ENCODE measurements at regions not wholly inside any gene's neighbourhood (a gene's known extent, or its start where the extent isn't known, plus 50 kb on each side); places are given as distances from the start of the nearest gene placed in this dataset.
"Not testable (repeated sequence)": the region's sequence is repeated elsewhere in the genome, so short reads cannot be mapped to it uniquely, and the experiment has no call there.

- H3K27ac ChIP-seq (ENCODE audit: low read depth, low read length); H3K4ac ChIP-seq (ENCODE audit: low read depth, low read length); H4K12ac ChIP-seq (ENCODE audit: low read depth, low read length); H3K27me3 ChIP-seq (ENCODE audit: insufficient read depth, low read length); H3K79me2 ChIP-seq (ENCODE audit: control insufficient read depth, insufficient read depth, low read length, poor library complexity); H3K4me1 ChIP-seq (ENCODE audit: control insufficient read depth in 1 of 2, insufficient read depth in 2 of 2, low read length in 2 of 2); H2BK5ac ChIP-seq (ENCODE audit: low read depth, low read length, poor library complexity); H3K18ac ChIP-seq (ENCODE audit: low read length); H4K91ac ChIP-seq (ENCODE audit: low read depth, low read length); H2AK5ac ChIP-seq (ENCODE audit: low read length); H3K36me3 ChIP-seq (ENCODE audit: control insufficient read depth in 1 of 2, insufficient read depth in 2 of 2, low read length in 2 of 2); H3K79me1 ChIP-seq (ENCODE audit: low read length); H3K23ac ChIP-seq (ENCODE audit: low read length); H3K9me3 ChIP-seq (ENCODE audit: insufficient read depth, low read depth, low read length): not testable (repeated sequence)
- Histone ChIP-seq H3K14ac (ENCODE audit: low read length) (peak overlapping the region; percentile 28), H2AFZ (ENCODE audit: insufficient read depth, low read length, poor library complexity) (peak overlapping the region; percentile 50), H3K4me3 (ENCODE audit: low read depth, low read length) (peak overlapping the region; percentile 88), H4K8ac (ENCODE audit: low read depth, low read length) (peak overlapping the region; percentile 54), H3K4me2 (ENCODE audit: low read length) (peak overlapping the region; percentile 67), H2BK120ac (ENCODE audit: insufficient read depth, low read length, poor library complexity) (peak overlapping the region; percentile 47), H3K9ac (ENCODE audit: low read length) (peak overlapping the region; percentile 86), H2BK12ac (ENCODE audit: low read length) (peak overlapping the region; percentile 6)
- peak; percentile 76 to 80 for DNase-seq
- WGBS (ENCODE audit: extremely low coverage, insufficient coverage, insufficient read length) = no CpG with 5 or more reads among the region's 53 CpGs
These were observed 188.5 kb downstream of the ADRA2C start for GRCh38 chr4:3954540-3955320.

GRCh38 chr4:3955321-3956164, 189.4 kb downstream of the ADRA2C start:
- H3K79me2 ChIP-seq (ENCODE audit: control insufficient read depth, insufficient read depth, low read length, poor library complexity); H3K4me1 ChIP-seq (ENCODE audit: control insufficient read depth in 1 of 2, insufficient read depth in 2 of 2, low read length in 2 of 2); H2AK5ac ChIP-seq (ENCODE audit: low read length); H3K36me3 ChIP-seq (ENCODE audit: control insufficient read depth in 1 of 2, insufficient read depth in 2 of 2, low read length in 2 of 2); H2BK5ac ChIP-seq (ENCODE audit: low read depth, low read length, poor library complexity); H3K4ac ChIP-seq (ENCODE audit: low read depth, low read length); H4K12ac ChIP-seq (ENCODE audit: low read depth, low read length); H3K14ac ChIP-seq (ENCODE audit: low read length); H3K27me3 ChIP-seq (ENCODE audit: insufficient read depth, low read length); H3K9me3 ChIP-seq (ENCODE audit: insufficient read depth, low read depth, low read length); H3K18ac ChIP-seq (ENCODE audit: low read length); H2BK12ac ChIP-seq (ENCODE audit: low read length); H3K79me1 ChIP-seq (ENCODE audit: low read length); H3K23ac ChIP-seq (ENCODE audit: low read length); H4K91ac ChIP-seq (ENCODE audit: low read depth, low read length): not testable (repeated sequence)
- H2AFZ ChIP-seq (ENCODE audit: insufficient read depth, low read length, poor library complexity) = peak overlapping the region; percentile 50
- H3K9ac ChIP-seq (ENCODE audit: low read length) = peak overlapping the region; percentile 86
- H4K8ac ChIP-seq (ENCODE audit: low read depth, low read length) = peak overlapping the region; percentile 54
- H3K4me2 ChIP-seq (ENCODE audit: low read length) = peak overlapping the region; percentile 67
- WGBS (ENCODE audit: extremely low coverage, insufficient coverage, insufficient read length) = no CpG with 5 or more reads among the region's 60 CpGs
- peak overlapping the region; percentile 14 for H3K27ac ChIP-seq (ENCODE audit: low read depth, low read length)
- H3K4me3 ChIP-seq (ENCODE audit: low read depth, low read length) = peak overlapping the region; percentile 88
- DNase-seq = peak; percentile 99 to 100
- H2BK120ac ChIP-seq (ENCODE audit: insufficient read depth, low read length, poor library complexity) = peak overlapping the region; percentile 47

- not testable (repeated sequence) for H3K9ac ChIP-seq (ENCODE audit: low read length); H2AFZ ChIP-seq (ENCODE audit: insufficient read depth, low read length, poor library complexity); H3K4ac ChIP-seq (ENCODE audit: low read depth, low read length); H4K91ac ChIP-seq (ENCODE audit: low read depth, low read length); H2AK5ac ChIP-seq (ENCODE audit: low read length); H3K79me2 ChIP-seq (ENCODE audit: control insufficient read depth, insufficient read depth, low read length, poor library complexity); H2BK5ac ChIP-seq (ENCODE audit: low read depth, low read length, poor library complexity); H3K27me3 ChIP-seq (ENCODE audit: insufficient read depth, low read length); H3K27ac ChIP-seq (ENCODE audit: low read depth, low read length); H3K79me1 ChIP-seq (ENCODE audit: low read length); H3K4me1 ChIP-seq (ENCODE audit: control insufficient read depth in 1 of 2, insufficient read depth in 2 of 2, low read length in 2 of 2); DNase-seq; H2BK120ac ChIP-seq (ENCODE audit: insufficient read depth, low read length, poor library complexity); H3K23ac ChIP-seq (ENCODE audit: low read length); H2BK12ac ChIP-seq (ENCODE audit: low read length); H3K14ac ChIP-seq (ENCODE audit: low read length); H3K9me3 ChIP-seq (ENCODE audit: insufficient read depth, low read depth, low read length); H3K36me3 ChIP-seq (ENCODE audit: control insufficient read depth in 1 of 2, insufficient read depth in 2 of 2, low read length in 2 of 2); H3K18ac ChIP-seq (ENCODE audit: low read length); H4K12ac ChIP-seq (ENCODE audit: low read depth, low read length)
- WGBS (ENCODE audit: extremely low coverage, insufficient coverage, insufficient read length) = no CpG with 5 or more reads among the region's 38 CpGs
- H3K4me3 ChIP-seq (ENCODE audit: low read depth, low read length) = peak overlapping the region; percentile 66
- H4K8ac ChIP-seq (ENCODE audit: low read depth, low read length) = peak overlapping the region; percentile 28
- peak overlapping the region; percentile 38 for H3K4me2 ChIP-seq (ENCODE audit: low read length)
These were observed 190.1 kb downstream of the ADRA2C start for GRCh38 chr4:3956165-3956867.

- not testable (repeated sequence) for H3K18ac ChIP-seq (ENCODE audit: low read length); H3K4me3 ChIP-seq (ENCODE audit: low read depth, low read length); H3K14ac ChIP-seq (ENCODE audit: low read length); H3K4me1 ChIP-seq (ENCODE audit: control insufficient read depth in 1 of 2, insufficient read depth in 2 of 2, low read length in 2 of 2); DNase-seq; H3K79me1 ChIP-seq (ENCODE audit: low read length); H4K12ac ChIP-seq (ENCODE audit: low read depth, low read length); H3K27me3 ChIP-seq (ENCODE audit: insufficient read depth, low read length); H2AFZ ChIP-seq (ENCODE audit: insufficient read depth, low read length, poor library complexity); H3K27ac ChIP-seq (ENCODE audit: low read depth, low read length); H3K4me2 ChIP-seq (ENCODE audit: low read length); H3K79me2 ChIP-seq (ENCODE audit: control insufficient read depth, insufficient read depth, low read length, poor library complexity); H4K8ac ChIP-seq (ENCODE audit: low read depth, low read length); H3K4ac ChIP-seq (ENCODE audit: low read depth, low read length); H2BK12ac ChIP-seq (ENCODE audit: low read length); H3K36me3 ChIP-seq (ENCODE audit: control insufficient read depth in 1 of 2, insufficient read depth in 2 of 2, low read length in 2 of 2); H4K91ac ChIP-seq (ENCODE audit: low read depth, low read length); H2BK120ac ChIP-seq (ENCODE audit: insufficient read depth, low read length, poor library complexity); H2BK5ac ChIP-seq (ENCODE audit: low read depth, low read length, poor library complexity); H3K23ac ChIP-seq (ENCODE audit: low read length); H3K9me3 ChIP-seq (ENCODE audit: insufficient read depth, low read depth, low read length); H3K9ac ChIP-seq (ENCODE audit: low read length); H2AK5ac ChIP-seq (ENCODE audit: low read length)
- WGBS (ENCODE audit: extremely low coverage, insufficient coverage, insufficient read length) = no CpG with 5 or more reads among the region's 10 CpGs
These were observed 195.0 kb downstream of the ADRA2C start for GRCh38 chr4:3961091-3961672.

Data from trophoblast cell (in vitro differentiated cells and primary cell).